Lower leg skin (tissue), 3 donors: ENCODE measurements at regions not wholly inside any gene's neighbourhood (a gene's known extent, or its start where the extent isn't known, plus 50 kb on each side); places are given as distances from the start of the nearest gene placed in this dataset.

Experiments used
- POLR2A ChIP-seq, 2 donors: fragments of 450-650 bp; IDR thresholded peaks; one replicate each; pipeline ENCODE4 v1.6.1; 2016 to 2017; ENCODE audit warnings: antibody characterized with exemption in 2 of 2, mild to moderate bottlenecking in 1 of 2, moderate library complexity in 1 of 2
- TF ChIP-seq, protein P1 (sequence below), 3 donors: fragments of 450-650 bp; IDR thresholded peaks; one replicate each; pipeline ENCODE4 v1.5.1; 2016; ENCODE audit warnings: antibody characterized with exemption in 3 of 3, mild to moderate bottlenecking in 3 of 3, moderate library complexity in 2 of 3

DNA sequence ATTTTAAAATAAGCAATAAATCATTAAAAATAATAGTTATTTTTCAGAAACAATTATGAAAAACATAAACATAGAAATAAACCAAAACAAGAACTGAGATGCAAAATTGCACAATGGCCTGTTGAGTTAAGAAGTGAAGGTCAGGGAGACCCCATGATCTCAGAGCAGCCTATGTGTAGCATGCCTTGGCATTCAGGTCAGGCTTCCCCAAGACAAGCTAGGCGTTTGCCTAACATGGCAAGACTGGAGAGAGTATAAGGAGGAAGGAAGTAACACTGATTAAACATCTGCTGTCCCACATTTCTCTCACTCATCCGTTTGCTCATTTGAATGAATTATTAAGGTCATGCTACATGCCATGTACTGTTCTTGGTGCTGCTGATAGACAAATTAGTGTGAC lies 291.8 kb downstream of the TSHZ3 start:
- TF ChIP-seq POLR2A (IDR thresholded peaks at IDR 0.05): no peak
- TF ChIP-seq, protein P1, sequence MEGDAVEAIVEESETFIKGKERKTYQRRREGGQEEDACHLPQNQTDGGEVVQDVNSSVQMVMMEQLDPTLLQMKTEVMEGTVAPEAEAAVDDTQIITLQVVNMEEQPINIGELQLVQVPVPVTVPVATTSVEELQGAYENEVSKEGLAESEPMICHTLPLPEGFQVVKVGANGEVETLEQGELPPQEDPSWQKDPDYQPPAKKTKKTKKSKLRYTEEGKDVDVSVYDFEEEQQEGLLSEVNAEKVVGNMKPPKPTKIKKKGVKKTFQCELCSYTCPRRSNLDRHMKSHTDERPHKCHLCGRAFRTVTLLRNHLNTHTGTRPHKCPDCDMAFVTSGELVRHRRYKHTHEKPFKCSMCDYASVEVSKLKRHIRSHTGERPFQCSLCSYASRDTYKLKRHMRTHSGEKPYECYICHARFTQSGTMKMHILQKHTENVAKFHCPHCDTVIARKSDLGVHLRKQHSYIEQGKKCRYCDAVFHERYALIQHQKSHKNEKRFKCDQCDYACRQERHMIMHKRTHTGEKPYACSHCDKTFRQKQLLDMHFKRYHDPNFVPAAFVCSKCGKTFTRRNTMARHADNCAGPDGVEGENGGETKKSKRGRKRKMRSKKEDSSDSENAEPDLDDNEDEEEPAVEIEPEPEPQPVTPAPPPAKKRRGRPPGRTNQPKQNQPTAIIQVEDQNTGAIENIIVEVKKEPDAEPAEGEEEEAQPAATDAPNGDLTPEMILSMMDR (IDR thresholded peaks at IDR 0.05): no peak
